GM23338 (cell line): ENCODE measurements at regions not wholly inside any gene's neighbourhood (a gene's known extent, or its start where the extent isn't known, plus 50 kb on each side); places are given as distances from the start of the nearest gene placed in this dataset.

Source experiments
- CREB1 ChIP-seq: fragments of 250-450 bp; sonication (Bioruptor Pico); IDR thresholded peaks from 2 replicates; pipeline ENCODE4 v1.5.0; 2020; ENCODE audit warnings: low read depth, mild to moderate bottlenecking, moderate library complexity
- CTCF ChIP-seq, 2 experiments: fragments of 200-600 bp in 1 of 2; sonication (generic) in 1 of 2; conservative IDR thresholded peaks; 2 replicates each; pipeline versions ENCODE4 v1.5.1 to v1.6.1; 2016 to 2017; ENCODE audit warnings: antibody characterized with exemption in 2 of 2, low read depth in 2 of 2, mild to moderate bottlenecking in 2 of 2, moderate library complexity in 1 of 2
- EZH2 ChIP-seq: fragments of 200-600 bp; sonication (generic); IDR thresholded peaks from one replicate; pipeline ENCODE4 v1.8.0; 2017; ENCODE audit warnings: antibody characterized with exemption, mild to moderate bottlenecking, low read depth; ENCODE audit not compliant: unreplicated experiment
- NANOG ChIP-seq: IDR thresholded peaks from 2 replicates; pipeline ENCODE4 v1.6.1; 2016; ENCODE audit warnings: antibody characterized with exemption, borderline replicate concordance
- POLR2AphosphoS5 ChIP-seq: IDR thresholded peaks from 2 replicates; pipeline ENCODE4 v1.6.1; 2016; ENCODE audit warnings: antibody characterized with exemption, low read depth
- REST ChIP-seq: IDR thresholded peaks from one replicate; pipeline ENCODE4 v1.6.1; 2018; ENCODE audit warnings: antibody characterized with exemption; ENCODE audit not compliant: unreplicated experiment

GRCh38 chr7:26476271-26476670 lies 184.6 kb downstream of the SNX10 start:
- TF ChIP-seq CTCF (conservative IDR thresholded peaks at IDR 0.05; ENCODE audit: low read depth in 2 of 2) = no peak
- TF ChIP-seq POLR2AphosphoS5 = no peak
- no peak for TF ChIP-seq NANOG
- no peak for TF ChIP-seq EZH2
- no peak for TF ChIP-seq REST
- no peak for TF ChIP-seq CREB1 (CRISPR knock-in tag)
